ENCODE measurements at regions not wholly inside any gene's neighbourhood (a gene's known extent, or its start where the extent isn't known, plus 50 kb on each side); places are given as distances from the start of the nearest gene placed in this dataset.

DNA sequence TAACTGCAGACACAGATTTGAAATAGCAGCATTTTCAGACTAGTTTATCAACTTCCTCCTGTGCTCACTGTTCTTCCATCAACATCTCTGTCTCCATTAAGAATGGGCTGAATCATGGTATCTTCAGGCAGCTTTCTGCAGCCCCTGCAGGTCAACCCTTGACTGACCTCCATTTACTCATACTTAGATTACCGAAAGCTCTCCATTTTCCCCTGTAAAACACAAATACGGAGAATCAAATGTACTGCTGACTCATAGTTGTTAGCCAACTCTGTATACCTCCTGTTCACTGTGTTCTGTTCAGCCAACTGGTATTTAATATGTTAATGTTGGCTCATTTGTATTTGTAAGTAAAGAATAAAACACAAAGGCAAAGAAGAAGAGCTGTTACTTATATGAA is 364.0 kb downstream of the CASP12 start:
- Histone ChIP-seq H3K4me1 (replicated peaks in 1 of 4; ENCODE audit: control insufficient read depth in 3 of 4, insufficient read depth in 4 of 4, low read length in 3 of 4) (peaks cover 0 to 5% (median 2%) of the 10 kb centered on the region in 4 experiments; a peak in 4 of 7 replicates), H3K18ac (ENCODE audit: extremely low read depth, low read length) (no peak overlapping the region), H2BK20ac (ENCODE audit: low read length) (no peak overlapping the region), H3K79me1 (ENCODE audit: low read depth, low read length) (no peaks in the 10 kb centered on the region), H3K23ac (ENCODE audit: insufficient read length) (no peak overlapping the region), H3K27me3 (replicated peaks in 1 of 4; ENCODE audit: control insufficient read depth in 3 of 4, extremely low read depth in 1 of 4, insufficient read depth in 3 of 4, low read length in 3 of 4) (no peaks in the 10 kb centered on the region), H3K23me2 (ENCODE audit: low read depth, low read length) (no peaks in the 10 kb centered on the region), H2BK15ac (ENCODE audit: low read length) (no peak overlapping the region), H2BK12ac (ENCODE audit: low read depth, low read length) (no peak overlapping the region), H3K9ac (replicated peaks in 1 of 4; ENCODE audit: extremely low read depth in 1 of 4, low read depth in 3 of 4, low read length in 3 of 4) (no peak overlapping the region), H4K5ac (ENCODE audit: insufficient read length, low read depth, low read length) (no peak overlapping the region), H3K27ac (ENCODE audit: low read depth, low read length) (no peak overlapping the region), H4K20me1 (replicated peaks in 1 of 2; ENCODE audit: control insufficient read depth in 1 of 2, insufficient read depth in 2 of 2, low read length in 2 of 2) (no peaks in the 10 kb centered on the region), H3K9me3 (ENCODE audit: insufficient read depth in 2 of 2, low read depth in 1 of 2, low read length in 1 of 2) (no peaks in the 10 kb centered on the region), H4K8ac (ENCODE audit: extremely low read depth, insufficient read depth, low read length) (no peak overlapping the region), H3K36me3 (ENCODE audit: control insufficient read depth in 2 of 4, insufficient read depth in 4 of 4, low read length in 3 of 4) (no peaks in the 10 kb centered on the region), H2AFZ (ENCODE audit: low read length) (peak overlapping the region; percentile 27; the same call in 1 of the 2 replicates), H3K14ac (ENCODE audit: insufficient read length) (no peak overlapping the region), H4K91ac (replicated peaks; ENCODE audit: insufficient read length, low read length) (no peak overlapping the region), H3K56ac (replicated peaks; ENCODE audit: insufficient read length, low read depth, low read length) (no peak overlapping the region), H2BK5ac (ENCODE audit: low read depth, low read length) (0 out of 2 replicates have a peak overlapping the region, but pooled peaks have one; percentile 16), H3K4me3 (ENCODE audit: extremely low read depth in 1 of 4, insufficient read depth in 2 of 4, low read depth in 3 of 4, low read length in 4 of 4) (no peak overlapping the region), H2AK5ac (ENCODE audit: low read depth, low read length) (no peak overlapping the region), H2BK120ac (replicated peaks; ENCODE audit: low read depth, low read length) (no peak overlapping the region), H3K79me2 (ENCODE audit: control insufficient read depth in 1 of 2, insufficient read depth in 2 of 2, low read length in 2 of 2) (no peaks in the 10 kb centered on the region), H3K4ac (replicated peaks; ENCODE audit: insufficient read length, low read depth, low read length) (no peak overlapping the region), H3K4me2 (ENCODE audit: insufficient read depth in 1 of 2, low read depth in 2 of 2, low read length in 2 of 2) (no peak overlapping the region)
- TF ChIP-seq RAD21 (IDR thresholded peaks at IDR 0.05 in 1 of 2, conservative IDR thresholded peaks at IDR 0.05 in 1 of 2; ENCODE audit: low read depth in 2 of 2, low read length in 2 of 2) (peak in 1 of 2 experiments; percentile 26; a peak in 3 of 4 replicates), CTBP2 (IDR thresholded peaks at IDR 0.05; ENCODE audit: borderline replicate concordance, insufficient read depth, insufficient read length, low read length) (no peak), POLR2AphosphoS5 (IDR thresholded peaks at IDR 0.05; ENCODE audit: low read depth, low read length) (no peak), SIN3A (conservative IDR thresholded peaks at IDR 0.05 in 1 of 2, IDR thresholded peaks at IDR 0.05 in 1 of 2; ENCODE audit: low read depth in 1 of 2, low read length in 2 of 2) (no peak), CTCF (IDR thresholded peaks at IDR 0.05; ENCODE audit: control extremely low read depth in 1 of 3, insufficient read depth in 1 of 3, low read depth in 1 of 3, low read length in 3 of 3) (peak in 1 of 3 experiments; percentile 11; a peak in 1 of 4 replicates), BACH1 (IDR thresholded peaks at IDR 0.05; ENCODE audit: low read length) (peak; percentile 55; the same call in 1 of the 2 replicates)
- DNase-seq (ENCODE audit: low read depth in 1 of 2, low spot score in 2 of 2): no peak
- ChIA-PET POLR2A (ENCODE audit: partially characterized antibody) (no interaction called here), CTCF (ENCODE audit: partially characterized antibody) (interaction anchor here (0.8 to 1.6 kb wide), 3 partner anchors 14 to 276 kb away, joined by 3 to 9 read pairs (median 3); no protein-coding TSS in a partner anchor)
- no peak for FAIRE-seq
- 64% methylated on average over 2 of the region's 2 CpGs; no CpG with 5 or more reads in 1 of the 2 experiments for WGBS, 2 experiments (ENCODE audit: extremely low coverage in 1 of 2, insufficient coverage in 1 of 2, insufficient read length in 1 of 2, insufficient replicate concordance in 2 of 2, low coverage in 1 of 2, low lambda C conversion rate in 2 of 2, missing lambda C conversion rate in 1 of 2)

All from H1 (cell line).